IMR-90 (cell line): ENCODE measurements at regions not wholly inside any gene's neighbourhood (a gene's known extent, or its start where the extent isn't known, plus 50 kb on each side); places are given as distances from the start of the nearest gene placed in this dataset.

Source experiments
- ATAC-seq: fragments of 200-7000 bp; cut with Tn5 transposase; 2 replicates; pipeline ENCODE4 v1.9.1; 2020; ENCODE audit warnings: low read depth, mild to moderate bottlenecking, moderate library complexity
- BruUV-seq: library from RNA; stranded (reverse); fragments of 400-500 nt; replicated peaks from 2 replicates; lab custom pipeline; 2021; lab: Mats Ljungman, UMichigan
- CTCF ChIA-PET: fragments of 300-600 bp; formaldehyde crosslinking; extraction: SDS; loops from one replicate; lab custom pipeline; 2021; ENCODE audit warnings: antibody characterized with exemption; lab: Yijun Ruan, JAX
- POLR2A ChIA-PET: fragments of 300-600 bp; sonication (Branson Sonifier 250); formaldehyde crosslinking; loops from one replicate; lab custom pipeline; 2022; ENCODE audit warnings: antibody characterized with exemption; ENCODE audit not compliant: unreplicated experiment; lab: Charles Lee
- DNase-seq: peaks from one replicate; pipeline ENCODE4 v3.0.0; 2013
- H2AFZ ChIP-seq: replicated peaks from 2 replicates; pipeline ENCODE3; 2013; ENCODE audit warnings: low read length, mild to moderate bottlenecking; ENCODE audit not compliant: poor library complexity
- H2AK5ac ChIP-seq: 2 replicates; pipeline ENCODE4 v1.6.1; 2013; ENCODE audit warnings: low read depth, low read length, inconsistent platforms
- H2AK9ac ChIP-seq: replicated peaks from 2 replicates; pipeline ENCODE3; 2013; ENCODE audit warnings: mild to moderate bottlenecking, low read depth, low read length, moderate library complexity; ENCODE audit not compliant: poor library complexity
- H2BK120ac ChIP-seq: 2 replicates; pipeline ENCODE4 v1.6.1; 2013; ENCODE audit warnings: low read depth, low read length, inconsistent platforms
- H2BK15ac ChIP-seq: 3 replicates; pipeline ENCODE4 v1.6.1; 2013; ENCODE audit warnings: low read depth, low read length, inconsistent platforms
- H2BK20ac ChIP-seq: 2 replicates; pipeline ENCODE4 v1.6.1; 2013; ENCODE audit warnings: low read depth, mild to moderate bottlenecking, inconsistent platforms, low read length, moderate library complexity
- H2BK5ac ChIP-seq: 2 replicates; pipeline ENCODE4 v1.6.1; 2013; ENCODE audit warnings: mild to moderate bottlenecking, low read depth, low read length, inconsistent platforms; ENCODE audit not compliant: poor library complexity, severe bottlenecking
- H3K14ac ChIP-seq: replicated peaks from 2 replicates; pipeline ENCODE4 v1.6.1; 2013; ENCODE audit warnings: low read depth, low read length, inconsistent platforms
- H3K18ac ChIP-seq: 2 replicates; pipeline ENCODE4 v1.6.1; 2013; ENCODE audit warnings: low read depth, low read length, control low read depth
- H3K23ac ChIP-seq: 2 replicates; pipeline ENCODE4 v1.6.1; 2013; ENCODE audit warnings: low read depth, low read length, inconsistent platforms
- H3K27ac ChIP-seq: 2 replicates; pipeline ENCODE4 v1.5.1; 2013; ENCODE audit warnings: mild to moderate bottlenecking, control low read depth, low read length; ENCODE audit not compliant: insufficient read depth
- H3K27me3 ChIP-seq: 2 replicates; pipeline ENCODE4 v1.6.1; 2013; ENCODE audit warnings: low read length; ENCODE audit not compliant: control insufficient read depth, insufficient read depth
- H3K36me3 ChIP-seq: 2 replicates; pipeline ENCODE4 v1.6.1; 2013; ENCODE audit warnings: low read length, mixed read lengths; ENCODE audit not compliant: control insufficient read depth, insufficient read depth
- H3K4ac ChIP-seq: 2 replicates; pipeline ENCODE4 v1.6.1; 2013; ENCODE audit warnings: low read depth, low read length, inconsistent platforms
- H3K4me1 ChIP-seq: 2 replicates; pipeline ENCODE4 v1.6.1; 2013; ENCODE audit warnings: low read length, mixed read lengths; ENCODE audit not compliant: control insufficient read depth, insufficient read depth
- H3K4me2 ChIP-seq: 2 replicates; pipeline ENCODE4 v1.6.1; 2013; ENCODE audit warnings: low read depth, mild to moderate bottlenecking, control low read depth, low read length, moderate library complexity
- H3K4me3 ChIP-seq: 2 replicates; pipeline ENCODE4 v1.5.1; 2013; ENCODE audit warnings: low read depth, mild to moderate bottlenecking, control low read depth, low read length, moderate library complexity; ENCODE audit not compliant: insufficient read depth
- H3K56ac ChIP-seq: 2 replicates; pipeline ENCODE4 v1.6.1; 2013; ENCODE audit warnings: low read length, inconsistent platforms; ENCODE audit not compliant: insufficient read depth; ENCODE audit errors: extremely low read depth
- H3K79me1 ChIP-seq, 2 experiments: 2 replicates each; pipeline ENCODE4 v1.6.1; 2013; ENCODE audit warnings: low read length in 2 of 2, inconsistent platforms in 1 of 2, low read depth in 1 of 2
- H3K9ac ChIP-seq: 2 replicates; pipeline ENCODE4 v1.6.1; 2013; ENCODE audit warnings: low read depth, low read length, control low read depth
- H3K9me1 ChIP-seq: 2 replicates; pipeline ENCODE4 v1.6.1; 2013; ENCODE audit warnings: low read length, inconsistent platforms; ENCODE audit not compliant: insufficient read depth
- H3K9me3 ChIP-seq: 2 replicates; pipeline ENCODE4 v1.6.1; 2013; ENCODE audit warnings: low read length; ENCODE audit not compliant: control insufficient read depth, insufficient read depth
- H4K20me1 ChIP-seq: 2 replicates; pipeline ENCODE4 v1.6.1; 2013; ENCODE audit warnings: low read length, inconsistent platforms; ENCODE audit not compliant: insufficient read depth
- H4K5ac ChIP-seq: 2 replicates; pipeline ENCODE4 v1.6.1; 2013; ENCODE audit warnings: mild to moderate bottlenecking, low read depth, low read length, control low read depth
- H4K8ac ChIP-seq, 2 experiments: 2 replicates each; pipeline ENCODE4 v1.6.1; 2013; ENCODE audit warnings: low read depth in 2 of 2, low read length in 2 of 2, control low read depth in 1 of 2, inconsistent platforms in 1 of 2
- H4K91ac ChIP-seq: 2 replicates; pipeline ENCODE4 v1.6.1; 2013; ENCODE audit warnings: low read depth, low read length, inconsistent platforms; ENCODE audit not compliant: insufficient read depth
- BHLHE40 ChIP-seq: fragments of 150-350 bp; IDR thresholded peaks from 2 replicates; pipeline ENCODE4 v1.6.1; 2016; ENCODE audit warnings: mild to moderate bottlenecking, low read depth, low read length
- CEBPB ChIP-seq: IDR thresholded peaks from 2 replicates; pipeline ENCODE4 v1.6.1; 2012; ENCODE audit warnings: low read depth, low read length, improper control_type of control experiment
- CHD1 ChIP-seq: IDR thresholded peaks from 2 replicates; pipeline ENCODE4 v1.6.1; 2012; ENCODE audit warnings: low read depth, low read length, improper control_type of control experiment
- FOS ChIP-seq: fragments of 150-350 bp; IDR thresholded peaks from 2 replicates; pipeline ENCODE4 v1.6.1; 2016; ENCODE audit warnings: low read depth, low read length
- MAFK ChIP-seq: IDR thresholded peaks from 2 replicates; pipeline ENCODE4 v1.6.1; 2012; ENCODE audit warnings: low read depth, low read length, improper control_type of control experiment
- MAZ ChIP-seq: IDR thresholded peaks from 2 replicates; pipeline ENCODE4 v1.6.1; 2012; ENCODE audit warnings: low read depth, mild to moderate bottlenecking, low read length, improper control_type of control experiment, moderate library complexity, borderline replicate concordance
- MXI1 ChIP-seq: IDR thresholded peaks from 2 replicates; pipeline ENCODE4 v1.6.1; 2012; ENCODE audit warnings: low read depth, mild to moderate bottlenecking, low read length, moderate library complexity, borderline replicate concordance
- NFE2L2 ChIP-seq: fragments of 150-350 bp; IDR thresholded peaks from 2 replicates; pipeline ENCODE4 v1.6.1; 2016; ENCODE audit warnings: low read depth, mild to moderate bottlenecking, low read length
- POLR2A ChIP-seq: IDR thresholded peaks from 2 replicates; pipeline ENCODE4 v1.6.1; 2012; ENCODE audit warnings: mild to moderate bottlenecking, low read depth, low read length
- RAD21 ChIP-seq: IDR thresholded peaks from 2 replicates; pipeline ENCODE4 v1.6.1; 2012; ENCODE audit warnings: low read length, improper control_type of control experiment
- RCOR1 ChIP-seq: IDR thresholded peaks from 2 replicates; pipeline ENCODE4 v1.6.1; 2012; ENCODE audit warnings: mild to moderate bottlenecking, low read length, improper control_type of control experiment; ENCODE audit not compliant: insufficient replicate concordance
- RFX5 ChIP-seq: IDR thresholded peaks from 2 replicates; pipeline ENCODE4 v1.8.0; 2012; ENCODE audit warnings: low read depth, mild to moderate bottlenecking, low read length, moderate library complexity
- SMC3 ChIP-seq: fragments of 150-350 bp; IDR thresholded peaks from 2 replicates; pipeline ENCODE4 v1.6.1; 2016; ENCODE audit warnings: low read depth, mild to moderate bottlenecking, antibody characterized with exemption, low read length, moderate library complexity
- WGBS, 2 experiments: methylation state at CpG; one replicate each; pipeline versions ENCODE4 v1.1.5 to v1.1.7; 2013; ENCODE audit warnings: missing lambda C conversion rate in 2 of 2; ENCODE audit not compliant: insufficient read length in 1 of 2; ENCODE audit errors: extremely low coverage in 2 of 2; 5-methylcytosine and 5-hydroxymethylcytosine counted together
- dilution Hi-C: fragments of 300-500 bp; cut with HindIII; formaldehyde crosslinking; loops from one replicate; pipeline ENCODE4 v1.14.3; 2018; ENCODE audit warnings: low sequenced_read_pairs; ENCODE audit not compliant: unreplicated experiment
- in situ Hi-C: fragments of 300-500 bp; cut with MboI; formaldehyde crosslinking; loops from 3 replicates; pipeline ENCODE4 v1.14.3; 2019; ENCODE audit warnings: low sequenced_read_pairs, inconsistent platforms, mixed read lengths
- intact Hi-C: fragments of 100-400 bp; cut with micrococcal nuclease; formaldehyde crosslinking; loops from 2 replicates; pipeline ENCODE4 v1.10.0; 2022
- TF ChIP-seq, protein P1 (sequence below): fragments of 150-350 bp; IDR thresholded peaks from 2 replicates; pipeline ENCODE4 v1.6.1; 2016; ENCODE audit warnings: low read depth, mild to moderate bottlenecking, low read length, moderate library complexity, borderline replicate concordance
- TF ChIP-seq, protein P2 (sequence below): conservative IDR thresholded peaks from 2 replicates; pipeline ENCODE4 v1.5.1; 2012; ENCODE audit warnings: mild to moderate bottlenecking, low read depth, low read length, improper control_type of control experiment
- TF ChIP-seq, protein P3 (sequence below): fragments of 150-350 bp; IDR thresholded peaks from 2 replicates; pipeline ENCODE4 v1.6.1; 2017; ENCODE audit warnings: mild to moderate bottlenecking, antibody characterized with exemption, low read length, low read depth

DNA sequence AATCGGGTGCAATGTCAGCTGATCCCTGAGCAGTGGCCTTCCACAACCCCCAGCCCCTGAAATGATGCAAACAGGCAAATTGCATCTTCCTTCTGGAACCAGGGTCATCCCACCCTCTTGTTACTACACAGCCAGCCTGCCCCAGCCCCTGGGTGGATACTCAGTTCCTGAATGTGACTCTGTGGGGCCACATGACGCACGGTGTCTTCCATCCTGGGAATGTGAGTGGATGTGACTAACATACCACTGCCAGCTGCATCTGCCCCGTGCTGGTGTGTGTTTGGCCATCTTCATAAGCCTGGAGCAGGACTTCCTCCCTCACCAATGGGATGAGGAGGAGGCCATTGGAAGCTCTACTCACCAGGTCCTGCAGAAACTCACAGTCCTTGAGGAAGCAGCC is 257.9 kb upstream of the ADAMTS16 start:
- POLR2A ChIA-PET, result no interaction called here
- Histone ChIP-seq H2BK20ac (no peak overlapping the region), H3K4me1 (no peaks in the 10 kb centered on the region), H3K27me3 (no peaks in the 10 kb centered on the region), H2BK5ac (no peak overlapping the region), H3K56ac (no peak overlapping the region), H3K14ac (no peak overlapping the region), H3K4ac (no peak overlapping the region), H3K36me3 (no peaks in the 10 kb centered on the region), H2BK15ac (no peak overlapping the region), H3K27ac (no peak overlapping the region), H3K9me3 (peaks cover 16% of the 10 kb centered on the region), H4K5ac (no peak overlapping the region), H3K79me1 (no peaks in the 10 kb centered on the region), H3K4me2 (no peak overlapping the region), H2AK5ac (no peak overlapping the region), H2AK9ac (no peak overlapping the region), H4K91ac (no peak overlapping the region), H3K9me1 (no peaks in the 10 kb centered on the region), H3K18ac (no peak overlapping the region), H3K4me3 (no peak overlapping the region), H3K23ac (no peak overlapping the region), H2AFZ (no peak overlapping the region), H4K20me1 (no peaks in the 10 kb centered on the region), H4K8ac (no peak overlapping the region), H2BK120ac (no peak overlapping the region), H3K9ac (no peak overlapping the region)
- WGBS, 2 experiments, result no CpG with 5 or more reads among the region's 4 CpGs
- TF ChIP-seq, protein P1, sequence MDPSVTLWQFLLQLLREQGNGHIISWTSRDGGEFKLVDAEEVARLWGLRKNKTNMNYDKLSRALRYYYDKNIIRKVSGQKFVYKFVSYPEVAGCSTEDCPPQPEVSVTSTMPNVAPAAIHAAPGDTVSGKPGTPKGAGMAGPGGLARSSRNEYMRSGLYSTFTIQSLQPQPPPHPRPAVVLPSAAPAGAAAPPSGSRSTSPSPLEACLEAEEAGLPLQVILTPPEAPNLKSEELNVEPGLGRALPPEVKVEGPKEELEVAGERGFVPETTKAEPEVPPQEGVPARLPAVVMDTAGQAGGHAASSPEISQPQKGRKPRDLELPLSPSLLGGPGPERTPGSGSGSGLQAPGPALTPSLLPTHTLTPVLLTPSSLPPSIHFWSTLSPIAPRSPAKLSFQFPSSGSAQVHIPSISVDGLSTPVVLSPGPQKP, result no peak
- TF ChIP-seq, protein P2, sequence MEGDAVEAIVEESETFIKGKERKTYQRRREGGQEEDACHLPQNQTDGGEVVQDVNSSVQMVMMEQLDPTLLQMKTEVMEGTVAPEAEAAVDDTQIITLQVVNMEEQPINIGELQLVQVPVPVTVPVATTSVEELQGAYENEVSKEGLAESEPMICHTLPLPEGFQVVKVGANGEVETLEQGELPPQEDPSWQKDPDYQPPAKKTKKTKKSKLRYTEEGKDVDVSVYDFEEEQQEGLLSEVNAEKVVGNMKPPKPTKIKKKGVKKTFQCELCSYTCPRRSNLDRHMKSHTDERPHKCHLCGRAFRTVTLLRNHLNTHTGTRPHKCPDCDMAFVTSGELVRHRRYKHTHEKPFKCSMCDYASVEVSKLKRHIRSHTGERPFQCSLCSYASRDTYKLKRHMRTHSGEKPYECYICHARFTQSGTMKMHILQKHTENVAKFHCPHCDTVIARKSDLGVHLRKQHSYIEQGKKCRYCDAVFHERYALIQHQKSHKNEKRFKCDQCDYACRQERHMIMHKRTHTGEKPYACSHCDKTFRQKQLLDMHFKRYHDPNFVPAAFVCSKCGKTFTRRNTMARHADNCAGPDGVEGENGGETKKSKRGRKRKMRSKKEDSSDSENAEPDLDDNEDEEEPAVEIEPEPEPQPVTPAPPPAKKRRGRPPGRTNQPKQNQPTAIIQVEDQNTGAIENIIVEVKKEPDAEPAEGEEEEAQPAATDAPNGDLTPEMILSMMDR, result no peak
- TF ChIP-seq SMC3 (no peak), MAZ (no peak), RCOR1 (no peak), MAFK (no peak), POLR2A (no peak), RAD21 (no peak), MXI1 (no peak), NFE2L2 (no peak), CEBPB (no peak), CHD1 (no peak), FOS (no peak), RFX5 (no peak), BHLHE40 (no peak)
- TF ChIP-seq, protein P3, sequence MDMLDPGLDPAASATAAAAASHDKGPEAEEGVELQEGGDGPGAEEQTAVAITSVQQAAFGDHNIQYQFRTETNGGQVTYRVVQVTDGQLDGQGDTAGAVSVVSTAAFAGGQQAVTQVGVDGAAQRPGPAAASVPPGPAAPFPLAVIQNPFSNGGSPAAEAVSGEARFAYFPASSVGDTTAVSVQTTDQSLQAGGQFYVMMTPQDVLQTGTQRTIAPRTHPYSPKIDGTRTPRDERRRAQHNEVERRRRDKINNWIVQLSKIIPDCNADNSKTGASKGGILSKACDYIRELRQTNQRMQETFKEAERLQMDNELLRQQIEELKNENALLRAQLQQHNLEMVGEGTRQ, result no peak
- in situ Hi-C loops (no loop called here), intact Hi-C loops (no loop called here), dilution Hi-C loops (no loop called here)
- BruUV-seq, result no TSS peak
- CTCF ChIA-PET, result no interaction called here
- no peak for DNase-seq
- ATAC-seq, result no peak
